ENCODE measurements at regions not wholly inside any gene's neighbourhood (a gene's known extent, or its start where the extent isn't known, plus 50 kb on each side); places are given as distances from the start of the nearest gene placed in this dataset.
A peak's percentile ranks its signal among the peaks of the same experiment; 100 is the strongest.

GRCh38 chr3:168330983-168331382 lies 235.3 kb upstream of the GOLIM4 start:
- Histone ChIP-seq H3F3A (ENCODE audit: insufficient read depth, low read depth) (no peaks in the 10 kb centered on the region), H3K4me2 (no peak overlapping the region), H2AFZ (no peak overlapping the region), H3K27ac (no peak overlapping the region), H3K27me3 (ENCODE audit: insufficient read depth, low read depth) (no peaks in the 10 kb centered on the region), H3K4me1 (replicated peaks; ENCODE audit: insufficient read depth) (no peaks in the 10 kb centered on the region), H3K36me3 (ENCODE audit: low read depth) (no peaks in the 10 kb centered on the region), H3K9me2 (ENCODE audit: insufficient read depth) (peaks cover 7% of the 10 kb centered on the region; the same call in 1 of the 2 replicates), H3K9me3 (ENCODE audit: insufficient read depth, low read depth) (no peaks in the 10 kb centered on the region), H3K4me3 (no peak overlapping the region), H4K20me1 (ENCODE audit: insufficient read depth) (no peaks in the 10 kb centered on the region), H3K79me2 (ENCODE audit: low read depth) (no peaks in the 10 kb centered on the region)
- no peak for TF ChIP-seq EZH2 (IDR thresholded peaks at IDR 0.05; ENCODE audit: low read depth)
- no peak for TF ChIP-seq CTCF (conservative IDR thresholded peaks at IDR 0.05)
- intact Hi-C loops (cut with micrococcal nuclease; ENCODE audit: unreplicated experiment), result no loop called here
- DNase-seq, result peak in 1 of 2 experiments; percentile 33
- CTCF ChIA-PET, result no interaction called here
- POLR2A ChIA-PET (ENCODE audit: unreplicated experiment), result no interaction called here
- no TSS peak for BruUV-seq (replicated peaks)

GRCh38 chr3:168327856-168328255 lies 232.1 kb upstream of the GOLIM4 start:
- Histone ChIP-seq H3K4me3 (no peak overlapping the region), H3F3A (ENCODE audit: insufficient read depth, low read depth) (no peaks in the 10 kb centered on the region), H3K79me2 (ENCODE audit: low read depth) (no peaks in the 10 kb centered on the region), H3K9me3 (ENCODE audit: insufficient read depth, low read depth) (no peaks in the 10 kb centered on the region), H4K20me1 (ENCODE audit: insufficient read depth) (no peaks in the 10 kb centered on the region), H3K9me2 (ENCODE audit: insufficient read depth) (peaks cover 7% of the 10 kb centered on the region; the same call in 1 of the 2 replicates), H3K36me3 (ENCODE audit: low read depth) (no peaks in the 10 kb centered on the region), H3K4me2 (no peak overlapping the region), H2AFZ (no peak overlapping the region), H3K27ac (no peak overlapping the region), H3K4me1 (replicated peaks; ENCODE audit: insufficient read depth) (no peaks in the 10 kb centered on the region), H3K27me3 (ENCODE audit: insufficient read depth, low read depth) (no peaks in the 10 kb centered on the region)
- TF ChIP-seq CTCF (conservative IDR thresholded peaks at IDR 0.05) (no peak), EZH2 (IDR thresholded peaks at IDR 0.05; ENCODE audit: low read depth) (no peak)
- CTCF ChIA-PET, result no interaction called here
- BruUV-seq (replicated peaks), result no TSS peak
- intact Hi-C loops (cut with micrococcal nuclease; ENCODE audit: unreplicated experiment), result no loop called here
- POLR2A ChIA-PET (ENCODE audit: unreplicated experiment), result no interaction called here
- DNase-seq, result peak in 1 of 2 experiments; percentile 23

- H3F3A ChIP-seq (ENCODE audit: insufficient read depth, low read depth), result no peaks in the 10 kb centered on the region
- H3K27ac ChIP-seq, result no peak overlapping the region
- H3K36me3 ChIP-seq (ENCODE audit: low read depth), result no peaks in the 10 kb centered on the region
- ChIA-PET POLR2A (ENCODE audit: unreplicated experiment) (interaction anchor here (0.6 kb wide), 1 partner anchor 270 kb away, joined by 3 read pairs; no protein-coding TSS in a partner anchor), CTCF (no interaction called here)
- H3K4me2 ChIP-seq, result no peak overlapping the region
- no TSS peak for BruUV-seq (replicated peaks)
- intact Hi-C loops (cut with micrococcal nuclease; ENCODE audit: unreplicated experiment), result no loop called here
- H3K4me1 ChIP-seq (replicated peaks; ENCODE audit: insufficient read depth), result no peaks in the 10 kb centered on the region
- no peaks in the 10 kb centered on the region for H4K20me1 ChIP-seq (ENCODE audit: insufficient read depth)
- peak in 1 of 2 experiments; percentile 24 for DNase-seq
- peaks cover 4% of the 10 kb centered on the region; the same call in 1 of the 2 replicates for H3K9me2 ChIP-seq (ENCODE audit: insufficient read depth)
- no peaks in the 10 kb centered on the region for H3K9me3 ChIP-seq (ENCODE audit: insufficient read depth, low read depth)
- no peaks in the 10 kb centered on the region for H3K79me2 ChIP-seq (ENCODE audit: low read depth)
- no peak overlapping the region for H3K4me3 ChIP-seq
- H3K27me3 ChIP-seq (ENCODE audit: insufficient read depth, low read depth), result no peaks in the 10 kb centered on the region
- TF ChIP-seq CTCF (conservative IDR thresholded peaks at IDR 0.05), result no peak
- no peak overlapping the region for H2AFZ ChIP-seq
Observed at GRCh38 chr3:168325684-168326083, 230.0 kb upstream of the GOLIM4 start.

Measured in PC-9 (cell line).